GM18505 (cell line): ENCODE measurements at regions not wholly inside any gene's neighbourhood (a gene's known extent, or its start where the extent isn't known, plus 50 kb on each side); places are given as distances from the start of the nearest gene placed in this dataset.

Experiments used
- ATAC-seq: cut with Tn5 transposase; IDR thresholded peaks from one replicate; pipeline ENCODE4 v1.9.1; 2021; ENCODE audit not compliant: unreplicated experiment
- POLR2A ChIP-seq: IDR thresholded peaks from 4 replicates; pipeline ENCODE4 v1.6.1; 2011; ENCODE audit warnings: borderline replicate concordance; ENCODE audit not compliant: insufficient read depth, insufficient read length; ENCODE audit errors: extremely low read depth

- no peak for ATAC-seq
- no peak for TF ChIP-seq POLR2A
Measured at GRCh38 chr6:156045401-156046267, 590.0 kb upstream of the NOX3 start.

- TF ChIP-seq POLR2A: no peak
- ATAC-seq: no peak
Measured at GRCh38 chr6:156033598-156033997, 578.0 kb upstream of the NOX3 start.

GRCh38 chr6:156031516-156031915 lies 575.9 kb upstream of the NOX3 start:
- no peak for TF ChIP-seq POLR2A
- ATAC-seq: no peak

- TF ChIP-seq POLR2A: no peak
- no peak for ATAC-seq
Measured at GRCh38 chr6:156030053-156030452, 574.4 kb upstream of the NOX3 start.

GRCh38 chr6:156029286-156029985 lies 573.8 kb upstream of the NOX3 start:
- TF ChIP-seq POLR2A: no peak

GRCh38 chr6:156028335-156029131 lies 572.9 kb upstream of the NOX3 start:
- no peak for TF ChIP-seq POLR2A
- ATAC-seq: no peak

More at GRCh38 chr6:156029286-156029985, 573.8 kb upstream of the NOX3 start:
- no peak for ATAC-seq

- no peak for ATAC-seq
- no peak for TF ChIP-seq POLR2A
Measured at GRCh38 chr6:156027248-156027626, 571.6 kb upstream of the NOX3 start.

- no peak for ATAC-seq
- TF ChIP-seq POLR2A: no peak
Measured at GRCh38 chr6:156026486-156027247, 571.0 kb upstream of the NOX3 start.

- ATAC-seq: no peak
- no peak for TF ChIP-seq POLR2A
Measured at GRCh38 chr6:156024339-156024738, 568.7 kb upstream of the NOX3 start.

- no peak for ATAC-seq
Measured at GRCh38 chr6:156021746-156022396, 566.2 kb upstream of the NOX3 start.

GRCh38 chr6:156017838-156018237 lies 562.2 kb upstream of the NOX3 start:
- no peak for ATAC-seq
- no peak for TF ChIP-seq POLR2A

More at GRCh38 chr6:156021746-156022396, 566.2 kb upstream of the NOX3 start:
- no peak for TF ChIP-seq POLR2A
